Upper lobe of left lung (tissue), 6 donors: ENCODE measurements at regions not wholly inside any gene's neighbourhood (a gene's known extent, or its start where the extent isn't known, plus 50 kb on each side); places are given as distances from the start of the nearest gene placed in this dataset.

ENCODE experiments used
- ATAC-seq, 2 donors: fragments of 200-7000 bp; cut with Tn5 transposase; one replicate each; pipeline ENCODE4 v1.9.1; 2022; ENCODE audit warnings: mild to moderate bottlenecking in 2 of 2, moderate library complexity in 2 of 2; ENCODE audit not compliant: low FRiP score in 2 of 2
- DNase-seq, 2 donors: peaks; one replicate each; pipeline ENCODE4 v3.0.0-alpha.2; 2019 to 2020
- H3K27ac ChIP-seq, 4 donors: fragments of 200-600 bp; sonication (generic); one replicate each; pipeline ENCODE4 v1.5.1; 2016 to 2019
- H3K27me3 ChIP-seq, 4 donors: fragments of 200-600 bp; sonication (generic); one replicate each; pipeline ENCODE4 v1.5.1; 2017 to 2019
- H3K36me3 ChIP-seq, 4 donors: fragments of 200-600 bp; sonication (generic); one replicate each; pipeline ENCODE4 v1.5.1; 2016 to 2019
- H3K4me1 ChIP-seq, 4 donors: fragments of 200-600 bp; sonication (generic); one replicate each; pipeline ENCODE4 v1.5.1; 2018 to 2019
- H3K4me3 ChIP-seq, 4 donors: fragments of 200-600 bp; sonication (generic); one replicate each; pipeline ENCODE4 v1.5.1; 2017 to 2019; ENCODE audit warnings: mild to moderate bottlenecking in 2 of 4, moderate library complexity in 1 of 4
- H3K9me3 ChIP-seq, 4 donors: fragments of 200-600 bp; sonication (generic); one replicate each; pipeline ENCODE4 v1.5.1; 2018 to 2019
- CTCF ChIP-seq, 6 experiments: fragments of 450-650 bp in 4 of 6; fragments of 200-600 bp in 2 of 6; sonication (generic) in 2 of 6; IDR thresholded peaks; one replicate each; pipeline ENCODE4 v1.5.1; 2016 to 2019; ENCODE audit warnings: antibody characterized with exemption in 6 of 6
- EP300 ChIP-seq, 4 donors: sonication (generic); formaldehyde crosslinking; IDR thresholded peaks; one replicate each; pipeline ENCODE4 v1.5.1; 2017; ENCODE audit warnings: antibody characterized with exemption in 4 of 4, control low read depth in 2 of 4
- POLR2A ChIP-seq, 4 donors: fragments of 450-650 bp; IDR thresholded peaks; one replicate each; pipeline ENCODE4 v1.5.1; 2016 to 2017; ENCODE audit warnings: antibody characterized with exemption in 4 of 4, mild to moderate bottlenecking in 2 of 4
- POLR2AphosphoS5 ChIP-seq, 2 donors: sonication (generic); formaldehyde crosslinking; IDR thresholded peaks; one replicate each; pipeline ENCODE4 v1.5.1; 2017; ENCODE audit warnings: antibody characterized with exemption in 2 of 2
- WGBS, 2 donors: methylation state at CpG; one replicate each; pipeline ENCODE4 v1.1.5; 2017 to 2018; 5-methylcytosine and 5-hydroxymethylcytosine counted together
- donor health status: DM: no; HTN: no; CAD: no; lungs with moderate emphysema.
- donor health status: DM: no; HTN: yes; CAD: no; lungs with severe emphysema.

DNA sequence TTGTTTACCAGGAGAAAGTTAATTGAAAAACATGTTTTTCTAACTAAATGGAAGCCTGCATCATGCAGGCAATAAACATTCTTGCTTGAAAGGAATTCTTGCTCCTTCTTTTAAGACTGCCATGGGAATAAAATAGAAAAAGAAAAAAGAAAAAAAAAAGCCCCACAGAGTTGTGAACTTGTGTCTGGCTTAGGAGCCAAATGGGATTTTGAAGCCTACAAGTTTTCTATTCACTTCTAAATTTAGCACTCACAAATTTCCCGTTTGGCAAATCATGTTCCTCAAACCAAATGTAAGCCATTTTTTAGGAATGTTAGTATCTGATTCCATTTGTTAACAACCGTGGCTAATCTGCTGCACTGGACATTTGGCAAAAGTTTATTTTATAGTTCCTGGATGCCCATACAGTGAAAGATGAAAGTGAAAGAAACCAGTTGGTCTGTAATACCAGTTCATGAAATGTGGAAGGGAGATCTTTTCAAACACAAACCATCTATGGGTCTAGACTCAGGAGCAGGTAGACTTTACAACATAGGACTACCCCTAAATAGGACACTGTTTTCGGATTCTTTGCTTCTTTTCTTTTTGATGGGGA is 133.8 kb upstream of the GMNC start:
- no peak for TF ChIP-seq EP300 (IDR thresholded peaks at IDR 0.05)
- no peak for TF ChIP-seq CTCF (IDR thresholded peaks at IDR 0.05)
- no peak for TF ChIP-seq POLR2AphosphoS5 (IDR thresholded peaks at IDR 0.05)
- TF ChIP-seq POLR2A (IDR thresholded peaks at IDR 0.05) = no peak
- Histone ChIP-seq H3K27me3 (no peaks in the 10 kb centered on the region), H3K36me3 (no peaks in the 10 kb centered on the region), H3K27ac (no peak overlapping the region), H3K4me1 (no peaks in the 10 kb centered on the region), H3K9me3 (no peaks in the 10 kb centered on the region), H3K4me3 (no peak overlapping the region)
- ATAC-seq = no peak
- no peak for DNase-seq
- WGBS, 2 donors = 39 to 55% methylated on average over 3 of the region's 3 CpGs

GRCh38 chr3:190995156-190995555 is 132.7 kb upstream of the GMNC start:
- no peaks in the 10 kb centered on the region for H3K36me3 ChIP-seq
- H3K27me3 ChIP-seq = no peaks in the 10 kb centered on the region
- no peaks in the 10 kb centered on the region for H3K9me3 ChIP-seq
- DNase-seq = no peak
- ATAC-seq = no peak
- H3K4me1 ChIP-seq = no peaks in the 10 kb centered on the region
- TF ChIP-seq POLR2AphosphoS5 (IDR thresholded peaks at IDR 0.05) (no peak), CTCF (IDR thresholded peaks at IDR 0.05) (no peak), EP300 (IDR thresholded peaks at IDR 0.05) (no peak), POLR2A (IDR thresholded peaks at IDR 0.05) (no peak)
- WGBS, 2 donors = 60% methylated on average over 1 of the region's 1 CpG
- no peak overlapping the region for H3K4me3 ChIP-seq
- H3K27ac ChIP-seq = no peak overlapping the region

DNA sequence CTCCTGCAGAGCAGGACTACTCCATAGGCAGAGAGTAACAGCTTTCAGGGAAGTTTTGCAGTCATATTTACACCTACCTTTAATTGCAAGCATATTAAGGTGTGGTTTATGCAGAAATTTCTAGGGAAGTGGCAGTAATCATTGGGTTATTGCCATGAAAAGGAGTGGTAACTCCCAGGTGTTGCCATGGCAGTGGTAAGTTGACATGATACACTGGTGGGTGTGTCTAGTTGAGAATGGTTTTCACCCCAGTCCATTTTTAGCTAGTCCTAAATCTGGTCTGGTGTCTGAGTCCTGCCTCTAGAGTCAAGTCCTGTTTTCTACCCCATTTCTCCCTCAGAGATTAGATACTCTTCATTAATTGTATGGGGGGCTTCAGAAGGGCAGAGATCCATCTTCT is 128.4 kb upstream of the GMNC start:
- no peak overlapping the region for H3K4me3 ChIP-seq
- H3K27me3 ChIP-seq = no peaks in the 10 kb centered on the region
- no peak for ATAC-seq
- H3K36me3 ChIP-seq = no peaks in the 10 kb centered on the region
- peaks cover 0 to 12% (median 3%) of the 10 kb centered on the region in 4 donors for H3K9me3 ChIP-seq
- H3K4me1 ChIP-seq = no peaks in the 10 kb centered on the region
- no peak for DNase-seq
- TF ChIP-seq CTCF (IDR thresholded peaks at IDR 0.05) = no peak
- TF ChIP-seq POLR2AphosphoS5 (IDR thresholded peaks at IDR 0.05) = no peak
- no peak for TF ChIP-seq EP300 (IDR thresholded peaks at IDR 0.05)
- TF ChIP-seq POLR2A (IDR thresholded peaks at IDR 0.05) = no peak
- no peak overlapping the region for H3K27ac ChIP-seq

DNA sequence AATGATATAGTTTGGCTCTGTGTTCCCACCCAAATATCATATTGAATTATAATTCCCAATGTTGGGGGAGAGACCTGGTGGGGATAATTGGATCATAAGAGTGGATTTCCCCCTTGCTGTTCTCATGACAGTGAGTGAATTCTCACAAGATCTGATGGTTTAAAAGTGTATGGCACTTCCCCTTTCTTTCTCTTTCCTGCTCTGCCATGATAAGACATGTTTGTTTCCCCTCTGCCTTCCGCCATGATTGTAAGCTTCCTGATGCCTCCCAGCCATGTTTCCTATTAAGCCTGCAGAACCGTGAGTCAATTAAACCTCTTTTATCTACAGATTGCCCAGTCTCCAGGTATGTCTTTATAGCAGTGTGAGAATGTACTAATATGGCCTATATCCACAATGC is 126.7 kb upstream of the GMNC start:
- Histone ChIP-seq H3K9me3 (peaks cover 0 to 12% (median 3%) of the 10 kb centered on the region in 4 donors), H3K4me3 (no peak overlapping the region), H3K36me3 (no peaks in the 10 kb centered on the region), H3K4me1 (no peaks in the 10 kb centered on the region), H3K27ac (no peak overlapping the region), H3K27me3 (no peaks in the 10 kb centered on the region)
- DNase-seq (no peak), ATAC-seq (no peak)
- WGBS, 2 donors = 74 to 77% methylated on average over 2 of the region's 2 CpGs
- TF ChIP-seq CTCF (IDR thresholded peaks at IDR 0.05) (no peak), EP300 (IDR thresholded peaks at IDR 0.05) (no peak), POLR2AphosphoS5 (IDR thresholded peaks at IDR 0.05) (no peak), POLR2A (IDR thresholded peaks at IDR 0.05) (no peak)

DNA sequence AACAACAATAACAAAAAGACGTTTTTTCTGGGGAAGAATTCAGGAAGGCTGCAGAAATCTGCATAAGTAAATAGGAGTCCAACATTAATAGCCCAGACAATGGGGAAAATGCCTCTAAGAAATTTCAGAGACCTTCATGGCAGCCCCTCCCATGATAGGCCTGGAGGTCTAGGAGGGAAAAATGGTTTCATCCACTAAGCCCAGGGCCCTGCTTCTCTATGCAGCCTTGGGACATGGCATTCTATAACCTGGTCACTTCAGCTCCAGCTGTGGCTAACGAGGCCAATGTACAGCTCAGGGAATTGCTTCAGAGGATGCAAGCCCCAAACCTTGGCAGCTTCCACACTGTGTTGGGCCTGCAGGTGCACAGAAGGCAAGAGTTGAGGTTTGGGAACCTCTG is 125.6 kb upstream of the GMNC start:
- Histone ChIP-seq H3K27ac (no peak overlapping the region), H3K4me1 (no peaks in the 10 kb centered on the region), H3K4me3 (no peak overlapping the region), H3K9me3 (peaks cover 0 to 12% (median 3%) of the 10 kb centered on the region in 4 donors), H3K36me3 (no peaks in the 10 kb centered on the region), H3K27me3 (no peaks in the 10 kb centered on the region)
- ATAC-seq = no peak
- no peak for TF ChIP-seq EP300 (IDR thresholded peaks at IDR 0.05)
- TF ChIP-seq CTCF (IDR thresholded peaks at IDR 0.05) = no peak
- no peak for TF ChIP-seq POLR2AphosphoS5 (IDR thresholded peaks at IDR 0.05)
- TF ChIP-seq POLR2A (IDR thresholded peaks at IDR 0.05) = no peak
- WGBS, 2 donors = 60 to 63% methylated on average over 1 to 2 of the region's 2 CpGs
- no peak for DNase-seq
